H1 (cell line): ENCODE measurements at regions not wholly inside any gene's neighbourhood (a gene's known extent, or its start where the extent isn't known, plus 50 kb on each side); places are given as distances from the start of the nearest gene placed in this dataset.

Experiments
- CTCF ChIA-PET: fragments of 300-600 bp; sonication (Branson Sonifier 250); formaldehyde crosslinking; loops from one replicate; lab custom pipeline; 2021; ENCODE audit not compliant: partially characterized antibody; lab: Charles Lee
- POLR2A ChIA-PET: fragments of 300-600 bp; sonication (Branson Sonifier 250); formaldehyde crosslinking; loops from one replicate; lab custom pipeline; 2021; ENCODE audit warnings: inconsistent platforms; ENCODE audit not compliant: partially characterized antibody; lab: Charles Lee
- DNase-seq, 2 experiments: peaks; one replicate each; pipeline versions ENCODE4 v3.0.0 to v3.0.0-alpha.2; 2010 to 2022; ENCODE audit warnings: low spot score in 2 of 2, low read depth in 1 of 2, mixed read lengths in 1 of 2
- FAIRE-seq: peaks from 2 replicates; lab custom pipeline; 2011; peaks lifted over from hg19 to GRCh38; lab: Jason Lieb, UNC
- H2AFZ ChIP-seq: 2 replicates; pipeline ENCODE4 v1.8.1; 2012; ENCODE audit warnings: low read length, inconsistent platforms
- H2AK5ac ChIP-seq: 2 replicates; pipeline ENCODE4 v1.6.1; 2013; ENCODE audit warnings: low read depth, low read length
- H2BK120ac ChIP-seq: replicated peaks from 2 replicates; pipeline ENCODE3; 2013; ENCODE audit warnings: low read depth, low read length, inconsistent platforms
- H2BK12ac ChIP-seq: 2 replicates; pipeline ENCODE4 v1.6.1; 2013; ENCODE audit warnings: low read depth, low read length
- H2BK15ac ChIP-seq: 2 replicates; pipeline ENCODE4 v1.6.1; 2013; ENCODE audit warnings: low read length
- H2BK20ac ChIP-seq: 2 replicates; pipeline ENCODE4 v1.6.1; 2013; ENCODE audit warnings: low read length
- H2BK5ac ChIP-seq: 2 replicates; pipeline ENCODE4 v1.6.1; 2013; ENCODE audit warnings: low read depth, low read length
- H3K14ac ChIP-seq: 2 replicates; pipeline ENCODE4 v1.6.1; 2013; ENCODE audit warnings: inconsistent platforms; ENCODE audit not compliant: insufficient read length
- H3K18ac ChIP-seq: 2 replicates; pipeline ENCODE4 v1.6.1; 2013; ENCODE audit warnings: low read length; ENCODE audit errors: extremely low read depth
- H3K23ac ChIP-seq: 2 replicates; pipeline ENCODE4 v1.6.1; 2013; ENCODE audit warnings: inconsistent platforms; ENCODE audit not compliant: insufficient read length
- H3K23me2 ChIP-seq: 2 replicates; pipeline ENCODE4 v1.6.1; 2013; ENCODE audit warnings: low read depth, low read length
- H3K27ac ChIP-seq: 2 replicates; pipeline ENCODE4 v1.6.1; 2011; ENCODE audit warnings: low read depth, low read length, inconsistent platforms
- H3K27me3 ChIP-seq, 4 experiments: replicated peaks in 1 of 4; 1 replicate in 1 of 4; 2 replicates in 3 of 4; pipeline versions ENCODE4 v1.6.1 to v1.8.1; 2011 to 2013; ENCODE audit warnings: low read length in 3 of 4, mild to moderate bottlenecking in 3 of 4, inconsistent platforms in 2 of 4, mixed read lengths in 2 of 4, moderate library complexity in 1 of 4; ENCODE audit not compliant: control insufficient read depth in 3 of 4, insufficient read depth in 3 of 4; ENCODE audit errors: extremely low read depth in 1 of 4
- H3K36me3 ChIP-seq, 4 experiments: 2 replicates each; pipeline versions ENCODE4 v1.6.1 to v1.8.1; 2011 to 2013; ENCODE audit warnings: mild to moderate bottlenecking in 4 of 4, low read length in 3 of 4, moderate library complexity in 2 of 4, control low read depth in 1 of 4, inconsistent platforms in 1 of 4; ENCODE audit not compliant: insufficient read depth in 4 of 4, control insufficient read depth in 2 of 4
- H3K4ac ChIP-seq: replicated peaks from 2 replicates; pipeline ENCODE3; 2013; ENCODE audit warnings: low read length, low read depth, mixed read lengths, inconsistent platforms; ENCODE audit not compliant: insufficient read length
- H3K4me1 ChIP-seq, 4 experiments: replicated peaks in 1 of 4; 1 replicate in 1 of 4; 2 replicates in 3 of 4; pipeline versions ENCODE4 v1.6.1 to v1.8.1; 2011 to 2013; ENCODE audit warnings: low read length in 3 of 4, inconsistent platforms in 2 of 4, mixed read lengths in 1 of 4; ENCODE audit not compliant: insufficient read depth in 4 of 4, control insufficient read depth in 3 of 4
- H3K4me2 ChIP-seq, 2 experiments: 2 replicates each; pipeline versions ENCODE4 v1.6.1 to v1.8.1; 2011 to 2013; ENCODE audit warnings: low read depth in 2 of 2, low read length in 2 of 2, control low read depth in 1 of 2, inconsistent platforms in 1 of 2, mild to moderate bottlenecking in 1 of 2; ENCODE audit not compliant: insufficient read depth in 1 of 2
- H3K4me3 ChIP-seq, 4 experiments: fragments of 200-600, 300-600 bp in 1 of 4; sonication (generic), shearing (Covaris generic), sonication (Bioruptor Twin) in 1 of 4; 2 replicates each; pipeline versions ENCODE4 v1.5.1 to v1.8.1; 2011 to 2016; ENCODE audit warnings: low read length in 4 of 4, low read depth in 3 of 4, control low read depth in 2 of 4, inconsistent platforms in 2 of 4, mild to moderate bottlenecking in 2 of 4, mixed read lengths in 1 of 4, moderate library complexity in 1 of 4; ENCODE audit not compliant: insufficient read depth in 2 of 4; ENCODE audit errors: extremely low read depth in 1 of 4
- H3K56ac ChIP-seq: replicated peaks from 2 replicates; pipeline ENCODE3; 2013; ENCODE audit warnings: low read depth, mild to moderate bottlenecking, mixed read lengths, low read length, inconsistent platforms; ENCODE audit not compliant: insufficient read length
- H3K79me1 ChIP-seq: 2 replicates; pipeline ENCODE4 v1.6.1; 2013; ENCODE audit warnings: low read depth, low read length, control low read depth
- H3K79me2 ChIP-seq, 2 experiments: 2 replicates each; pipeline versions ENCODE4 v1.6.1 to v1.8.1; 2012 to 2013; ENCODE audit warnings: low read length in 2 of 2, mild to moderate bottlenecking in 2 of 2, inconsistent platforms in 1 of 2; ENCODE audit not compliant: insufficient read depth in 2 of 2, control insufficient read depth in 1 of 2
- H3K9ac ChIP-seq, 4 experiments: replicated peaks in 1 of 4; 1 replicate in 1 of 4; 2 replicates in 3 of 4; pipeline versions ENCODE4 v1.6.1 to v1.8.1; 2011 to 2013; ENCODE audit warnings: low read depth in 3 of 4, low read length in 3 of 4, control low read depth in 2 of 4, mild to moderate bottlenecking in 2 of 4, moderate library complexity in 2 of 4, inconsistent platforms in 1 of 4; ENCODE audit errors: extremely low read depth in 1 of 4
- H3K9me3 ChIP-seq, 2 experiments: 2 replicates each; pipeline versions ENCODE4 v1.6.1 to v1.8.1; 2012 to 2013; ENCODE audit warnings: mild to moderate bottlenecking in 2 of 2, moderate library complexity in 2 of 2, control low read depth in 1 of 2, inconsistent platforms in 1 of 2, low read depth in 1 of 2, low read length in 1 of 2, mixed read lengths in 1 of 2; ENCODE audit not compliant: insufficient read depth in 2 of 2
- H4K20me1 ChIP-seq, 2 experiments: replicated peaks in 1 of 2; 2 replicates each; pipeline versions ENCODE3 to v1.8.1; 2011 to 2013; ENCODE audit warnings: inconsistent platforms in 2 of 2, low read length in 2 of 2, mild to moderate bottlenecking in 1 of 2; ENCODE audit not compliant: insufficient read depth in 2 of 2, control insufficient read depth in 1 of 2
- H4K5ac ChIP-seq: 2 replicates; pipeline ENCODE4 v1.6.1; 2013; ENCODE audit warnings: low read length, low read depth, mixed read lengths, inconsistent platforms; ENCODE audit not compliant: insufficient read length
- H4K8ac ChIP-seq: 2 replicates; pipeline ENCODE4 v1.8.0; 2013; ENCODE audit warnings: mild to moderate bottlenecking, moderate library complexity, low read length, inconsistent platforms; ENCODE audit not compliant: insufficient read depth; ENCODE audit errors: extremely low read depth
- H4K91ac ChIP-seq: replicated peaks from 2 replicates; pipeline ENCODE3; 2013; ENCODE audit warnings: low read length, mixed read lengths, inconsistent platforms; ENCODE audit not compliant: insufficient read length
- KDM5A ChIP-seq: fragments of 200-600 bp; IDR thresholded peaks from 2 replicates; pipeline ENCODE4 v1.7.1; 2012; ENCODE audit warnings: mild to moderate bottlenecking, low read length, inconsistent platforms, mixed read lengths
- MAX ChIP-seq: IDR thresholded peaks from 2 replicates; pipeline ENCODE4 v1.6.1; 2012; ENCODE audit warnings: inconsistent platforms
- NRF1 ChIP-seq: IDR thresholded peaks from 2 replicates; pipeline ENCODE4 v1.6.1; 2011; ENCODE audit warnings: mild to moderate bottlenecking, low read depth, low read length, improper control_type of control experiment
- WGBS, 2 experiments: shearing (Covaris generic) in 1 of 2; methylation state at CpG; one replicate each; pipeline versions ENCODE4 v1.1.6 to v1.1.7; 2013 to 2015; ENCODE audit warnings: low lambda C conversion rate in 2 of 2, mixed read lengths in 2 of 2, inconsistent platforms in 1 of 2, low coverage in 1 of 2, missing lambda C conversion rate in 1 of 2; ENCODE audit not compliant: insufficient replicate concordance in 2 of 2, insufficient coverage in 1 of 2, insufficient read length in 1 of 2; ENCODE audit errors: extremely low coverage in 1 of 2, missing lambda C conversion rate in 1 of 2; 5-methylcytosine and 5-hydroxymethylcytosine counted together

GRCh38 chr9:3578786-3579185, 53.0 kb upstream of the RFX3 start:
- Histone ChIP-seq H3K9me3 (peaks cover 3% of the 10 kb centered on the region in 2 experiments; a peak in 2 of 4 replicates), H3K18ac (no peak overlapping the region), H3K27ac (no peak overlapping the region), H2AFZ (no peak overlapping the region), H3K23ac (no peak overlapping the region), H3K14ac (no peak overlapping the region), H3K79me2 (no peaks in the 10 kb centered on the region), H2BK5ac (no peak overlapping the region), H3K27me3 (no peaks in the 10 kb centered on the region), H3K23me2 (no peaks in the 10 kb centered on the region), H2BK15ac (no peak overlapping the region), H2AK5ac (no peak overlapping the region), H3K4me3 (no peak overlapping the region), H3K9ac (no peak overlapping the region), H4K8ac (no peak overlapping the region), H4K5ac (no peak overlapping the region), H3K4me2 (no peak overlapping the region), H2BK120ac (no peak overlapping the region), H3K4me1 (no peaks in the 10 kb centered on the region), H3K4ac (no peak overlapping the region), H2BK12ac (no peak overlapping the region), H3K56ac (no peak overlapping the region), H2BK20ac (no peak overlapping the region), H4K20me1 (no peaks in the 10 kb centered on the region), H4K91ac (no peak overlapping the region), H3K79me1 (no peaks in the 10 kb centered on the region), H3K36me3 (no peaks in the 10 kb centered on the region)
- FAIRE-seq (no peak), DNase-seq (no peak)
- POLR2A ChIA-PET, result no interaction called here
- CTCF ChIA-PET, result interaction anchor here (0.5 kb wide), 1 partner anchor 105 kb away, joined by 3 read pairs; no protein-coding TSS in a partner anchor
- WGBS, 2 experiments, result 82% methylated on average over 2 of the region's 2 CpGs; no CpG with 5 or more reads in 1 of the 2 experiments
- TF ChIP-seq KDM5A, result no peak
- no peak for TF ChIP-seq MAX
- TF ChIP-seq NRF1, result no peak
